ENCODE measurements at regions not wholly inside any gene's neighbourhood (a gene's known extent, or its start where the extent isn't known, plus 50 kb on each side); places are given as distances from the start of the nearest gene placed in this dataset.

- intact Hi-C loops (cut with DNase I; ENCODE audit: low total_unique reads) (no loop called here), in situ Hi-C loops (cut with MboI; ENCODE audit: low pct_ligation_motif_present in 1 of 4, low pct_unique_long_range_greater_than_20kb in 1 of 4, low sequenced_read_pairs in 3 of 4) (no loop called here)
- no peaks in the 10 kb centered on the region for H3K9me3 ChIP-seq
- no peak overlapping the region for H3K27ac ChIP-seq
- H3K4me3 ChIP-seq: no peak overlapping the region
- no peak for TF ChIP-seq CTCF (IDR thresholded peaks at IDR 0.05)
- TF ChIP-seq POLR2AphosphoS5 (IDR thresholded peaks at IDR 0.05): no peak
- TF ChIP-seq EP300 (IDR thresholded peaks at IDR 0.05; ENCODE audit: low read depth): no peak
- no peak for TF ChIP-seq POLR2A (IDR thresholded peaks at IDR 0.05)
- no peaks in the 10 kb centered on the region for H3K27me3 ChIP-seq
- DNase-seq: no peak
- H3K4me1 ChIP-seq: peaks cover 0 to 16% (median 6%) of the 10 kb centered on the region in 4 donors
- WGBS, 2 donors (ENCODE audit: low coverage in 1 of 2): 73 to 76% methylated on average over 3 to 10 of the region's 10 CpGs
- no peaks in the 10 kb centered on the region for H3K36me3 ChIP-seq
Measured at GRCh38 chr5:14038341-14038959, 94.0 kb upstream of the DNAH5 start.

DNA sequence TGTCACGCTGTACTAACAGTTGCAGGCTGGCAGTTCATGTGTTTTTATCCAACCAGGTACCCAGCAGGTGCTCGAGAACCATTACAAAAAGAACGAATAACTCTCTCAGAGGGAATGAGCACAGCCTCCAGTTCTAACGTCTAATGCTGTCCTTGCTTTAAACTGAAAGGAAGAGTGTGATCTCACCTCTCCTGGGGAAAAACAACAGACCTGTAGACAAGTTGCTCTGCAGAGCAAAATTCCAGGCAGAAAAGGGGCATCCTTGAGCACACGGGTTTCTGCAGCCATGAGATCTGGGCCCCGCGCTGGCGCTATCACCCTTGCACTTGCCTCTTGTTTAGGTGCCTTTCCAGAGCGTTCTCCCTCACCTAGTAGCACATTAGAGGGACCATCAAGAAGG is 92.5 kb upstream of the DNAH5 start:
- intact Hi-C loops (cut with DNase I; ENCODE audit: low total_unique reads): no loop called here
- Histone ChIP-seq H3K27ac (peak overlapping the region in 2 of 4 donors; percentile 37 to 65), H3K4me1 (peaks cover 0 to 16% (median 6%) of the 10 kb centered on the region in 4 donors), H3K9me3 (no peaks in the 10 kb centered on the region), H3K4me3 (no peak overlapping the region), H3K36me3 (no peaks in the 10 kb centered on the region), H3K27me3 (no peaks in the 10 kb centered on the region)
- in situ Hi-C loops (cut with MboI; ENCODE audit: low pct_ligation_motif_present in 1 of 4, low pct_unique_long_range_greater_than_20kb in 1 of 4, low sequenced_read_pairs in 3 of 4): no loop called here
- DNase-seq: no peak
- TF ChIP-seq POLR2A (IDR thresholded peaks at IDR 0.05) (no peak), CTCF (IDR thresholded peaks at IDR 0.05) (no peak), EP300 (IDR thresholded peaks at IDR 0.05; ENCODE audit: low read depth) (no peak), POLR2AphosphoS5 (IDR thresholded peaks at IDR 0.05) (no peak)
- WGBS, 2 donors (ENCODE audit: low coverage in 1 of 2): 83 to 89% methylated on average over 2 to 9 of the region's 9 CpGs

DNA sequence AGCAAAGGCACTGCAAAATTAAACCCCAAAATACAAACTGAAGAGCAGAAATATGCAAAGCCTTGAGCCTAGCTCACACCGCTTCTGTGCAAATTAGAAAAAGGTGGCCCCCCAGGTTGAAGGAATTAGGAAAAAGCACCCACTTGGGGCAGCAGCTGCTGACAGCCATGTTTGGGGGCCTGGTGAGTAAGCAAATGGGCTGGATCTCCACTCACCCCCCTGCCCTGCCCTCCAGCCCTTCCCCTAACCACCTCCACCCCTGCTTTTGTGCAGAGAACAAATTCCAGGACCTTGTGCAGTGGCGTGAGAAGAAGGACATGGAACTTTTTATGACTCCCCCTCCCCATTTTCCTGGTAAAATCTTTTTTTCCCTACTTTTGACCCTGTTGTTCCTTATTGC is 92.0 kb upstream of the DNAH5 start:
- no peaks in the 10 kb centered on the region for H3K9me3 ChIP-seq
- peaks cover 0 to 16% (median 6%) of the 10 kb centered on the region in 4 donors for H3K4me1 ChIP-seq
- H3K27ac ChIP-seq: peak overlapping the region; percentile 37 to 65 (median 56)
- no peak overlapping the region for H3K4me3 ChIP-seq
- no peak for TF ChIP-seq POLR2A (IDR thresholded peaks at IDR 0.05)
- no peak for TF ChIP-seq POLR2AphosphoS5 (IDR thresholded peaks at IDR 0.05)
- no peak for TF ChIP-seq CTCF (IDR thresholded peaks at IDR 0.05)
- TF ChIP-seq EP300 (IDR thresholded peaks at IDR 0.05; ENCODE audit: low read depth): no peak
- in situ Hi-C loops (cut with MboI; ENCODE audit: low pct_ligation_motif_present in 1 of 4, low pct_unique_long_range_greater_than_20kb in 1 of 4, low sequenced_read_pairs in 3 of 4) (no loop called here), intact Hi-C loops (cut with DNase I; ENCODE audit: low total_unique reads) (no loop called here)
- DNase-seq: no peak
- WGBS, 2 donors (ENCODE audit: low coverage in 1 of 2): 45 to 46% methylated on average over 2 of the region's 2 CpGs
- no peaks in the 10 kb centered on the region for H3K27me3 ChIP-seq
- no peaks in the 10 kb centered on the region for H3K36me3 ChIP-seq

DNA sequence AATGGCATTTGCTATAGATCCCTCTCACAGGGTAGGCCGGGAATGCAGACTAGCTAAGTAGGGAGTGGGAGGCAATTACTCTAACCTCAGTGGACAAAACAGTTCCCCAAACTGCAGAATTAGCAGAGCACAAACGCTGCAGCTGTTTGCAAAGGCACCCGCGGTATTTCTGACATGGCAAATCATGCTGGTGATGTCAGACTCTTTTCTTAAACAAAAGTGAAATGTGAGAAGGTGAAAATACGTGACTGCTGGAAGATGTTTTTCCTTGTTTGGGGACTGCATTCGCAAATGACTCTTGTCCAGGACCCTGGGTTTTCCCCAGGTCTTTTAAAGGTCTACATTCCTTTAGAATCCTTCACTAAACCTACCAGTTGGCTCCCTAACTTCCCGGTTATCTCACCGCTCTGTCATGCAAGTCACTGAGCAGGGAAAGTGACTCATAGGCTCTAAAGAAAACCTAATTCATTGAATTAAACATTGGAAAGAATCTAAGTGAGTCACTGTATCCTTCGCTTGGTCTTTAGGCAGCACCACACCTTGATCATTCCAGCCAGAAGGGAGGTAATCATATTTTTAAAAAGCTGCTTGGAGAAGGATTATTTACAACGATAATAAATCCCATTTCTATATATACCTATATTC is 91.5 kb upstream of the DNAH5 start:
- H3K4me1 ChIP-seq: peaks cover 0 to 16% (median 6%) of the 10 kb centered on the region in 4 donors
- peak overlapping the region; percentile 48 to 65 (median 56) for H3K27ac ChIP-seq
- H3K4me3 ChIP-seq: no peak overlapping the region
- DNase-seq: peak; percentile 12
- 9 to 23% methylated on average over 5 to 10 of the region's 10 CpGs for WGBS, 2 donors (ENCODE audit: low coverage in 1 of 2)
- no peaks in the 10 kb centered on the region for H3K9me3 ChIP-seq
- intact Hi-C loops (cut with DNase I; ENCODE audit: low total_unique reads) (no loop called here), in situ Hi-C loops (cut with MboI; ENCODE audit: low pct_ligation_motif_present in 1 of 4, low pct_unique_long_range_greater_than_20kb in 1 of 4, low sequenced_read_pairs in 3 of 4) (no loop called here)
- no peaks in the 10 kb centered on the region for H3K27me3 ChIP-seq
- no peaks in the 10 kb centered on the region for H3K36me3 ChIP-seq
- peak in 1 of 3 donors; percentile 41 for TF ChIP-seq POLR2AphosphoS5 (IDR thresholded peaks at IDR 0.05)
- no peak for TF ChIP-seq POLR2A (IDR thresholded peaks at IDR 0.05)

Data from transverse colon (tissue), 4 donors.